ENCODE measurements at regions not wholly inside any gene's neighbourhood (a gene's known extent, or its start where the extent isn't known, plus 50 kb on each side); places are given as distances from the start of the nearest gene placed in this dataset.

DNA sequence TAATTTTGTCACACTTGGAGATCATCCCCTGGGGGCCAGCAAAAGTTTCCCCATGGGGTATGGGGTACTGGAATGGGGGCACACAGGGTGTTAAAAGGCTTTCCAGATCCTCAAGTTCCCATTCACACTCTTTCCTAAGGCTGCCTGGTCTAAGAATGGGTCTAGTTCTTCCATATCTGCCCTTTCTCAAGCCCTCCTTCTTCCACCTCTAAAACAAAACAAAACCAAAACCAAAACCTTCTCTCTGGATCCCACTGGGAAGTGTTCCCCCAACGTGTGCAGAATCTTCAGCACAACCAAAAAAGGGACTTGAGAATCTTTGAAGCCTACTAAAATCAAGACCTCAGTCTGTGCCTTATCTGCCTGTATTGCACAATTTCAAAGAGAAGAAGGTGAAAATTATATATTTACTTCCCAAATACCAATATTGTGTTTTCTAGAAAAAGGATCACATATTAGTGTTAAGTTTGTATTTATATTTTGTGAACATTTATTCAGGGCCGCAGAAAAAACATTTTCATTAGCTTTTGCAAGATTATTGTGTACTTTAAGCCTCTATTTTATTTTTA lies 207.2 kb upstream of the TCF4 start:
- no peak for DNase-seq
- WGBS, 3 donors, result 41 to 61% (median 57%) methylated on average over 2 of the region's 2 CpGs
- intact Hi-C loops (cut with DNase I), result no loop called here
- H3K27ac ChIP-seq, result peak overlapping the region in 1 of 2 donors; percentile 59
- no peaks in the 10 kb centered on the region for H3K36me3 ChIP-seq
- peaks cover 2% of the 10 kb centered on the region for H3K4me1 ChIP-seq (ENCODE audit: insufficient read depth)
- no peak overlapping the region for H3K4me3 ChIP-seq
- H3K27me3 ChIP-seq, result no peaks in the 10 kb centered on the region
- TF ChIP-seq POLR2A (IDR thresholded peaks at IDR 0.05) (no peak), EP300 (IDR thresholded peaks at IDR 0.05) (no peak), CTCF (IDR thresholded peaks at IDR 0.05) (no peak)
- H3K9me3 ChIP-seq, result no peaks in the 10 kb centered on the region

- H3K9me3 ChIP-seq, result no peaks in the 10 kb centered on the region
- DNase-seq, result no peak
- H3K36me3 ChIP-seq, result no peaks in the 10 kb centered on the region
- WGBS, 3 donors, result 32 to 44% (median 41%) methylated on average over 8 of the region's 8 CpGs
- TF ChIP-seq CTCF (IDR thresholded peaks at IDR 0.05) (no peak), POLR2A (IDR thresholded peaks at IDR 0.05) (no peak), EP300 (IDR thresholded peaks at IDR 0.05) (no peak)
- H3K4me1 ChIP-seq (ENCODE audit: insufficient read depth), result peaks cover 2% of the 10 kb centered on the region
- peak overlapping the region in 1 of 2 donors; percentile 59 for H3K27ac ChIP-seq
- no peak overlapping the region for H3K4me3 ChIP-seq
- H3K27me3 ChIP-seq, result no peaks in the 10 kb centered on the region
- intact Hi-C loops (cut with DNase I), result no loop called here
These were observed 206.5 kb upstream of the TCF4 start for GRCh38 chr18:55794288-55795052.

DNA sequence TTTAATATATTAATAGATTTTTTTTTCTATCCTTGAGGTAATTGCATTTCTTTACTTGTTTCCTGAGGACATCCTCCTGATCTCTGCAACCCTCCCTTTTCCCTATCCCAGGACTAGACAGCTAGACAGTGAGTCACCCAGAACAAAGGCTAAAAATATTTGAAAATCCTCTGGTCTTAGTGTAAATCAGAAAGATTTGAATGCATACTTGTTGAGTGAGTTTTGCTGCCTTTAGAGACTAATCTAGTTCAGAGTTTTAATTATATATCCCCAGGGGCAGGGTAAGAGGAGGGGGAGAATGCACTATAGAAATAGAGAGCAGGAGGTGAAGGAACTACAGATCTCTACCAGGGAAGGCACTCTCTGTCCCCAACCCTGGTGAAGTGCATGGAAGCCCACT lies 202.3 kb upstream of the TCF4 start:
- no peaks in the 10 kb centered on the region for H3K36me3 ChIP-seq
- H3K4me3 ChIP-seq, result no peak overlapping the region
- DNase-seq, result no peak
- H3K4me1 ChIP-seq (ENCODE audit: insufficient read depth), result peaks cover 2% of the 10 kb centered on the region
- intact Hi-C loops (cut with DNase I), result no loop called here
- TF ChIP-seq CTCF (IDR thresholded peaks at IDR 0.05), result no peak
- no peak for TF ChIP-seq EP300 (IDR thresholded peaks at IDR 0.05)
- TF ChIP-seq POLR2A (IDR thresholded peaks at IDR 0.05), result no peak
- H3K27me3 ChIP-seq, result no peaks in the 10 kb centered on the region
- H3K27ac ChIP-seq, result no peak overlapping the region
- H3K9me3 ChIP-seq, result no peaks in the 10 kb centered on the region

DNA sequence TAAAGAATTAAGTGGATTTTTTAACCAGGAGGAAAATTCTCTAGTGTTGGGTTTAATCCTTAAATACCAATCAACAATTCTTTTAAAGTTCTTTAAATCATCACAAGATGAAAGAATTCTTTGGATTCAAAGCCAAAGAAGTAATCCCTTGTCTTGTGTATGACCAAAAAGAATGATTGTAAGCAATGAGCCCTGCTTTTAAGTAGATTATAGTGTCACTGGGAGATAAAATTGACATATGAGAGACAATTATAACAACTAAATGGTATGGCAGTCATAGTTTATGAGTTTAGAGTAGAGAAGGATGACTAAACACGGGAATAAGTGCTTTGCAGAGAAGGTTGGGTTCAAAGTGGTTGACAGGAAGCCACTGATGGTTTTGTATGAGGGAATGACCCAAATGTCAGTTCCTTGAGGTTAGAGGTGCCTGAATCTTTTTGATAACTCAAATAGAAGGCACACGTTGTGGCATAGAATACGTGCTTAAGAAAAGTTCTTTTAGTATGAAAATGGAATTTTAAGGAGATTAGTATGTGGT lies 199.6 kb upstream of the TCF4 start:
- Histone ChIP-seq H3K9me3 (no peaks in the 10 kb centered on the region), H3K36me3 (no peaks in the 10 kb centered on the region), H3K4me3 (no peak overlapping the region), H3K27me3 (no peaks in the 10 kb centered on the region), H3K27ac (no peak overlapping the region), H3K4me1 (ENCODE audit: insufficient read depth) (no peaks in the 10 kb centered on the region)
- no peak for TF ChIP-seq POLR2A (IDR thresholded peaks at IDR 0.05)
- TF ChIP-seq EP300 (IDR thresholded peaks at IDR 0.05), result no peak
- intact Hi-C loops (cut with DNase I), result loop anchor here in 2 of 4 donors (10.0 kb wide), 3 partner anchors 207 to 543 kb away; no protein-coding TSS in a partner anchor
- DNase-seq, result no peak
- 91 to 94% (median 92%) methylated on average over 3 of the region's 3 CpGs for WGBS, 3 donors

Measured in ovary (tissue), 7 donors.